Uterus (tissue), 3 donors: ENCODE measurements at regions not wholly inside any gene's neighbourhood (a gene's known extent, or its start where the extent isn't known, plus 50 kb on each side); places are given as distances from the start of the nearest gene placed in this dataset.

Source experiments
- DNase-seq, 2 donors: peaks; one replicate each; pipeline ENCODE4 v3.0.0-alpha.2; 2019 to 2020
- H3K27ac ChIP-seq, 2 donors: fragments of 200-600 bp; sonication (generic); 1 replicate in 1 of 2; 2 replicates in 1 of 2; pipeline ENCODE4 v1.5.1; 2016 to 2018
- H3K27me3 ChIP-seq, 2 donors: fragments of 200-600 bp; sonication (generic); one replicate each; pipeline ENCODE4 v1.5.1; 2018 to 2019; ENCODE audit warnings: control low read depth in 1 of 2
- H3K36me3 ChIP-seq, 2 donors: fragments of 200-600 bp; sonication (generic); one replicate each; pipeline ENCODE4 v1.5.1; 2019; ENCODE audit warnings: control low read depth in 1 of 2
- H3K4me1 ChIP-seq, 2 donors: fragments of 200-600 bp; sonication (generic); one replicate each; pipeline ENCODE4 v1.5.1; 2018 to 2019; ENCODE audit warnings: control low read depth in 1 of 2
- H3K4me3 ChIP-seq, 2 donors: fragments of 200-600 bp; sonication (generic); 1 replicate in 1 of 2; 2 replicates in 1 of 2; pipeline ENCODE4 v1.5.1; 2018 to 2019; ENCODE audit warnings: mild to moderate bottlenecking in 1 of 2
- H3K9me3 ChIP-seq, 2 donors: fragments of 200-600 bp; sonication (generic); one replicate each; pipeline ENCODE4 v1.5.1; 2019; ENCODE audit warnings: control low read depth in 1 of 2
- CTCF ChIP-seq, 4 experiments: fragments of 200-600 bp in 2 of 4; fragments of 450-650 bp in 2 of 4; sonication (generic) in 2 of 4; IDR thresholded peaks; one replicate each; pipeline ENCODE4 v1.5.1; 2016 to 2019; ENCODE audit warnings: antibody characterized with exemption in 4 of 4, mild to moderate bottlenecking in 2 of 4, moderate library complexity in 1 of 4
- POLR2A ChIP-seq, 2 donors: fragments of 450-650 bp; IDR thresholded peaks; one replicate each; pipeline ENCODE4 v1.6.1; 2016; ENCODE audit warnings: antibody characterized with exemption in 2 of 2, mild to moderate bottlenecking in 1 of 2, moderate library complexity in 1 of 2
- intact Hi-C: fragments of 100-400 bp; cut with DNase I; formaldehyde crosslinking; loops from one replicate; pipeline ENCODE4 v1.15.1; 2023; ENCODE audit warnings: low total_unique reads
- donor health status: DM: yes; HTN: yes; CAD: no.

GRCh38 chr13:72590091-72590740 is 137.2 kb downstream of the MZT1 start:
- H3K4me1 ChIP-seq: no peaks in the 10 kb centered on the region
- H3K27me3 ChIP-seq: no peaks in the 10 kb centered on the region
- no peak overlapping the region for H3K27ac ChIP-seq
- no peak for DNase-seq
- no peak overlapping the region for H3K4me3 ChIP-seq
- intact Hi-C loops: no loop called here
- no peaks in the 10 kb centered on the region for H3K9me3 ChIP-seq
- no peaks in the 10 kb centered on the region for H3K36me3 ChIP-seq
- no peak for TF ChIP-seq CTCF (IDR thresholded peaks at IDR 0.05)
- TF ChIP-seq POLR2A (IDR thresholded peaks at IDR 0.05): no peak

- intact Hi-C loops: no loop called here
- Histone ChIP-seq H3K9me3 (no peaks in the 10 kb centered on the region), H3K4me3 (no peak overlapping the region), H3K27ac (no peak overlapping the region), H3K27me3 (no peaks in the 10 kb centered on the region), H3K36me3 (no peaks in the 10 kb centered on the region), H3K4me1 (no peaks in the 10 kb centered on the region)
- TF ChIP-seq POLR2A (IDR thresholded peaks at IDR 0.05) (no peak), CTCF (IDR thresholded peaks at IDR 0.05) (no peak)
- DNase-seq: no peak
Observed at GRCh38 chr13:72586518-72586917, 140.9 kb downstream of the MZT1 start.

- no peak for DNase-seq
- Histone ChIP-seq H3K36me3 (no peaks in the 10 kb centered on the region), H3K4me3 (no peak overlapping the region), H3K27ac (no peak overlapping the region), H3K9me3 (no peaks in the 10 kb centered on the region), H3K4me1 (no peaks in the 10 kb centered on the region), H3K27me3 (no peaks in the 10 kb centered on the region)
- no peak for TF ChIP-seq POLR2A (IDR thresholded peaks at IDR 0.05)
- no peak for TF ChIP-seq CTCF (IDR thresholded peaks at IDR 0.05)
- intact Hi-C loops: no loop called here
Observed at GRCh38 chr13:72585254-72585653, 142.2 kb downstream of the MZT1 start.

GRCh38 chr13:72571191-72571590 is 156.2 kb downstream of the MZT1 start:
- Histone ChIP-seq H3K27me3 (no peaks in the 10 kb centered on the region), H3K4me1 (no peaks in the 10 kb centered on the region), H3K36me3 (no peaks in the 10 kb centered on the region), H3K9me3 (no peaks in the 10 kb centered on the region), H3K4me3 (no peak overlapping the region), H3K27ac (no peak overlapping the region)
- TF ChIP-seq POLR2A (IDR thresholded peaks at IDR 0.05) (no peak), CTCF (IDR thresholded peaks at IDR 0.05) (no peak)
- intact Hi-C loops: no loop called here
- DNase-seq: no peak

- TF ChIP-seq CTCF (IDR thresholded peaks at IDR 0.05) (no peak), POLR2A (IDR thresholded peaks at IDR 0.05) (no peak)
- DNase-seq: no peak
- intact Hi-C loops: no loop called here
- no peaks in the 10 kb centered on the region for H3K27me3 ChIP-seq
- H3K4me3 ChIP-seq: no peak overlapping the region
- H3K36me3 ChIP-seq: no peaks in the 10 kb centered on the region
- H3K27ac ChIP-seq: no peak overlapping the region
- no peaks in the 10 kb centered on the region for H3K9me3 ChIP-seq
- H3K4me1 ChIP-seq: no peaks in the 10 kb centered on the region
Observed at GRCh38 chr13:72570019-72570418, 157.4 kb downstream of the MZT1 start.
